HUES6 (cell line): ENCODE measurements at regions not wholly inside any gene's neighbourhood (a gene's known extent, or its start where the extent isn't known, plus 50 kb on each side); places are given as distances from the start of the nearest gene placed in this dataset.

Source experiments
- H3K27ac ChIP-seq: 2 replicates; pipeline ENCODE4 v1.7.0; 2013; ENCODE audit warnings: low read depth, mild to moderate bottlenecking, low read length, inconsistent platforms
- H3K27me3 ChIP-seq: 2 replicates; pipeline ENCODE4 v1.6.1; 2013; ENCODE audit warnings: low read length; ENCODE audit not compliant: control insufficient read depth, insufficient read depth
- H3K36me3 ChIP-seq: 2 replicates; pipeline ENCODE4 v1.6.1; 2013; ENCODE audit warnings: low read length; ENCODE audit not compliant: control insufficient read depth, insufficient read depth
- H3K4me1 ChIP-seq: 2 replicates; pipeline ENCODE4 v1.6.1; 2013; ENCODE audit warnings: low read length; ENCODE audit not compliant: control insufficient read depth, insufficient read depth
- H3K4me3 ChIP-seq: 2 replicates; pipeline ENCODE4 v1.5.1; 2013; ENCODE audit warnings: low read depth, low read length
- H3K9ac ChIP-seq: one replicate; pipeline ENCODE4 v1.6.1; 2013; ENCODE audit warnings: mild to moderate bottlenecking, low read length
- H3K9me3 ChIP-seq: 2 replicates; pipeline ENCODE4 v1.6.1; 2013; ENCODE audit warnings: low read depth, low read length; ENCODE audit not compliant: control insufficient read depth, insufficient read depth

DNA sequence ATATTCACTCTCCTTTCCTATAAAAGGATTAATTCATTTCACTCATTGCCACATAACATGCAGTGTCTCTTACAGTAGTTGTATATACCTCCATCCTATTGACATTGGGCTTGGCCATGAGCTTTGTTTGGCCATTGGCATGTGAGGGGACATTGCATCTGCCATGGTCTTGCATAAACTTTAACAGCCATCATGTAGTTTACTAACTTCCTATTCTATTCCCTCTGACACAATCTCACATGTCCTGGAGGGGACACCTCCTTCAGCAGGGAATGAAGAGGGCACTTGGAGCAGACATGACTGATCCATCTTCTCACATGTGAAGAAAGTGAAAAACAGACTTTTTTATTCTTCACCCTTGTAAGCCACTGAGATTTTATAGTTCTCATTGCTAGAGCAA, 115.5 kb upstream of the MARCKS start:
- H3K4me3 ChIP-seq: no peak overlapping the region
- no peak overlapping the region for H3K9ac ChIP-seq
- H3K4me1 ChIP-seq: peaks cover 5% of the 10 kb centered on the region; the same call in 1 of the 2 replicates
- no peaks in the 10 kb centered on the region for H3K9me3 ChIP-seq
- H3K27me3 ChIP-seq: no peaks in the 10 kb centered on the region
- no peak overlapping the region for H3K27ac ChIP-seq
- H3K36me3 ChIP-seq: no peaks in the 10 kb centered on the region

DNA sequence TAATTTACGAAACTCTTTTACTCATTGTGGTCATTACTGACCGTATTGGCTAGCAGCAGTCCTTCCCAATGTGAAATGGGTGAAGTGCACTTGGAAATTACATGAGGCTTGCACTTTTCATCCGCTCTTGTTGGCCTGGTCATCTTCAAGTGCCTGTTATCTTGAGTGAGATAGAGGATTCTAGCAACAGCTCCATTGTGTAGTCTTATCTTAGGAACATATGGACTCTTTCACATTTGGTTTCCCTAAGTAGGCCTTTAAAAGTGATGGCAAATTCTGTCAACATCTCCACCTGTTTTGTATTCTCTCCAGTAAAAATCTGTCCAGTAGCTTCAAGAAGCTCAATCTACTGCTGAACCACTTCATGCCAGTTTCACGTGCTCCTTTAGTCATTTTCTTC, 114.8 kb upstream of the MARCKS start:
- no peak overlapping the region for H3K4me3 ChIP-seq
- no peaks in the 10 kb centered on the region for H3K9me3 ChIP-seq
- no peaks in the 10 kb centered on the region for H3K27me3 ChIP-seq
- H3K27ac ChIP-seq: no peak overlapping the region
- H3K4me1 ChIP-seq: peaks cover 5% of the 10 kb centered on the region; the same call in 1 of the 2 replicates
- no peak overlapping the region for H3K9ac ChIP-seq
- H3K36me3 ChIP-seq: no peaks in the 10 kb centered on the region

DNA sequence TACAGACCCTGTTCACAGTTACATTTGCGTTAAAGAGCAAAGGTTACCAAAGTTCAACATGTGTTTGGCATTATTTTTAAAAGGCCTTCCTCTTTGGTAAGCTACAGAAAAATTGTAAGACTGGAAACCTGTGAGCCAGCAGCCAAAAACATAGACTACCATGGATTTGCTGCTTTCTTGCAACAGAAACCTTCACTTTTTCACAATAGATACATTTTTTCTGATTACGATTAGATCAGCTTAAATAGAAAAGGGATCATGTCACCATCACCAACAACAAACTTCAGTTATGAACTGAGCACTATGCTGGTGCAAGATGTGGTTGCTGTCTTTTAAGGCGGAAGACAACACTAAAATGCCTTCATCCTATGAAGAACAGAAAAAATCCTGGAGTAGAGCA, 112.3 kb upstream of the MARCKS start:
- H3K4me3 ChIP-seq: no peak overlapping the region
- H3K27ac ChIP-seq: no peak overlapping the region
- no peaks in the 10 kb centered on the region for H3K9me3 ChIP-seq
- H3K4me1 ChIP-seq: peaks cover 5% of the 10 kb centered on the region; the same call in 1 of the 2 replicates
- H3K9ac ChIP-seq: no peak overlapping the region
- no peaks in the 10 kb centered on the region for H3K27me3 ChIP-seq
- no peaks in the 10 kb centered on the region for H3K36me3 ChIP-seq

DNA sequence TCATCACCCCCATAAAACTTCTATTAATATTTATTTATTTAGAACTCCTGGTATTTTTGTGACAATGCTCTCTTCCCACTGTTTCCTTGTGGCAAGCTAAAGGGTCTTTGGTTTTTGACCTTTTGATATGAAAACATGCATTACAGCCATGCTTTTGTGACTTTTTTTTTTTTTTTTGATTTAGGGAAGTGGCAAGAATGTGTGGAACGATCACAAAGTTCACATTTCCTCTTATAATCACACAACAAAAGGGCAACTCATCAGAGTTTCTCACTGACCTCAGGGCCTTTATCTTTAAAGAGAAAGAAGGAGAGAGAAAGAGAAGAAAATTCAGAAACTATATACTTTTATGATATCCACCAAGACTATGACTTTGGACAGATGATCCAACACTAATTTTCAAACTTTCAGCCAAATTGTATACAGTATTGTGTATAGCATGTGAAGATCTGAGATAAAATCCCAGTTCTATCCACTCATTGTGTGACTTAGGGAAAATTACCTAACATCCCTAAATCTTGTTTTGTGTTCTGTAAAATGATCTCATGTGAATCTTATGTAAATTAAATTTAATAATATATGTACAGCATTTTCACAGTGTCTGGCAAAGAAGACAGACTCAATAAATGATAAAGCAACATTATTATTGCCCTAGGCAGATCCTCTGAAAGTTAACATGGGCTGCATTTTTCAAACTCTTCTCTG, 106.8 kb upstream of the MARCKS start:
- Histone ChIP-seq H3K4me1 (no peaks in the 10 kb centered on the region), H3K36me3 (no peaks in the 10 kb centered on the region), H3K9ac (no peak overlapping the region), H3K4me3 (no peak overlapping the region), H3K27ac (no peak overlapping the region), H3K27me3 (no peaks in the 10 kb centered on the region), H3K9me3 (no peaks in the 10 kb centered on the region)

DNA sequence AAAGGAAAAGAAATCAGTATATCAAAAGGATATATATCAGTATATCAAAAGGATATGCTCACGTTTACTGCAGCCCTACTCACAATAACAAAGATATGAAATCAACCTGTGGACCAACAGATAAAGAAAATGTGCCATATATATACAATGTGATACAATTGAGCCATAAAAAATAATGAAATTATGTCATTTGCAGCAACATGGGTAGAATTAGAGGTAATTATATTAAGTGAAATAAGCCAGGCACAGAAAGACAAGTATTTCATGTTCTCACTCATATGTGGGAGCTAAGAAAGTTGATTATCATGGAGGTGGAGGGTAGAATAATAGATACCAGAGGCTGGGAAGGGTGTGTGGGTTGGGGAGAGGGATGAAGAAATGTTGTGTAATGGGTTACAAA, 102.9 kb upstream of the MARCKS start:
- Histone ChIP-seq H3K36me3 (no peaks in the 10 kb centered on the region), H3K9me3 (no peaks in the 10 kb centered on the region), H3K27ac (no peak overlapping the region), H3K27me3 (no peaks in the 10 kb centered on the region), H3K4me3 (no peak overlapping the region), H3K9ac (no peak overlapping the region), H3K4me1 (no peaks in the 10 kb centered on the region)

DNA sequence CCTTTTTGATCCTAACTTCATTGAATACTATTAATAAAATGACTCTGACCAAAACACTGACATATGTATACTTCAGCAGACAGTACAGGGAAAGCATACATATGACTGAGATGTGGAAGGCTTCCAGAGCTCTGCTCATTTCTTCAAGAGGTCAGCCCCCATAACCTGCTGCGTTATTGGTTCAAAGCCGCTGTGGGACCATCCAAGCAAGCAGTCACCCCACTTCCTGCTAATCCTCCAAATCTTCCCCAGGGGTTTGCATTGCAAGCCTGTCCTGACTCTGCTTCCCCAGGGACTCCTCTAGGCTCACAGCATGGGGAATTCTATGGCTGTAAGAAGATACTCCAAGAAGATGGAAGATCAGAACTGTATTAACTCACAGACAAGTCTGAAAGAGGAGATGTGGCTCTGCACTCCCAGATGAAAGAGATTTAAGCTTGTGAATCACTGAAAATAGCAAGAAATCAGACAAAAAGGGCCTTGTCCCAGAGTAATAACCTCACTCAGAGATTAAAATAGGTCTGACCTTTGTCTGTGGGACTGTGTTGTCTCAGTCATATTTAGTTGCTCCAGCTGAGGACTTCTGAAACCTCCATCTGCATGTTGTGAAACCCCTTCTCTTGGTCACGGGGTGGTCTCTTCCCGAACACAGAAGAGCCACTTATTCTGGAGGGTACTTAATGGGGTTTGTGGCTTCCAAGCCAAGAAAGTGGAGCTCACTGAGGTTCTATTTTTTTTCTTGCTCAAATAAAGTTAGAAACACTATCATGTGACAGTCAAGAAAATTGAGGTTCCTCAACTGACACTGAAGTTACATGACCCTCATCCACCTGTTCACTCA, 101.5 kb upstream of the MARCKS start:
- Histone ChIP-seq H3K9ac (no peak overlapping the region), H3K4me1 (no peaks in the 10 kb centered on the region), H3K27ac (no peak overlapping the region), H3K9me3 (no peaks in the 10 kb centered on the region), H3K36me3 (no peaks in the 10 kb centered on the region), H3K4me3 (no peak overlapping the region), H3K27me3 (no peaks in the 10 kb centered on the region)

DNA sequence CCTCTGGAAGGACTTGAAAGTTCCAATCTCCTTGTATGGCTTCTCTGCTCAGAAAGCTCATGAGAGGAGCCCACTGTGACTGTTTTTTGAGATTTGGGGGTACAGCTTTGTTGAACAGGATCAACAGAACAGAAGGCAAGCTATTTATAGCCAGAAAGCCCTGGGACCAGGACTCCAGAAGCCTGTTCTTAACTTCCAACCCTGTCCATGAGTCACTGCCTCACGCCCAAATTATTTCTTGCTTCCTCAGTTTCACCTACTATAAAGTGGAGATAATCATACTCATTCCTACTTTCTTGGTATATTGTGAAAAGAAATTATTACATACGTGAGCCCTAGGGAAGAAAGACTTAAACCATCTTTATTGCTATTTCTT, 100.9 kb upstream of the MARCKS start:
- Histone ChIP-seq H3K27ac (no peak overlapping the region), H3K9me3 (no peaks in the 10 kb centered on the region), H3K4me1 (no peaks in the 10 kb centered on the region), H3K4me3 (no peak overlapping the region), H3K9ac (no peak overlapping the region), H3K27me3 (no peaks in the 10 kb centered on the region), H3K36me3 (no peaks in the 10 kb centered on the region)

DNA sequence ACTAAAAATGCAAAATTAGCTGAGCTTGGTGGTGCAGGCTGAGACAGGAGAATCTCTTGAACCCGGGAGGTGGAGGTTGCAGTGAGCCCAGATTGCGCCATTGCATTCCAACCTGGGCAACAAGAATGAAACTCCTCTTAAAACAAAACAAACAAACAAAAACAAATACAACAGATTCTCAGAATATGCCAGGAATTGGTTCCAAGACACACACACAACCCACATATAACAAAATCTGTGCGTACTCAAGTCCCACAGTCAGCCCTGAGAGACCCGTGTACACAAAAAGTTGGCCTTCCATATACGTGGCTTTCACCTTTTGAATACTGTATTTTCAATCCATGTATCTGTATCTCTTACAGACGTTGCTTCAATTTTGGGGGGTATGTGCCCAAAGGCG, 98.9 kb upstream of the MARCKS start:
- Histone ChIP-seq H3K27me3 (no peaks in the 10 kb centered on the region), H3K9ac (no peak overlapping the region), H3K9me3 (no peaks in the 10 kb centered on the region), H3K4me3 (no peak overlapping the region), H3K27ac (no peak overlapping the region), H3K36me3 (no peaks in the 10 kb centered on the region), H3K4me1 (peaks cover 7% of the 10 kb centered on the region; the same call in 1 of the 2 replicates)

DNA sequence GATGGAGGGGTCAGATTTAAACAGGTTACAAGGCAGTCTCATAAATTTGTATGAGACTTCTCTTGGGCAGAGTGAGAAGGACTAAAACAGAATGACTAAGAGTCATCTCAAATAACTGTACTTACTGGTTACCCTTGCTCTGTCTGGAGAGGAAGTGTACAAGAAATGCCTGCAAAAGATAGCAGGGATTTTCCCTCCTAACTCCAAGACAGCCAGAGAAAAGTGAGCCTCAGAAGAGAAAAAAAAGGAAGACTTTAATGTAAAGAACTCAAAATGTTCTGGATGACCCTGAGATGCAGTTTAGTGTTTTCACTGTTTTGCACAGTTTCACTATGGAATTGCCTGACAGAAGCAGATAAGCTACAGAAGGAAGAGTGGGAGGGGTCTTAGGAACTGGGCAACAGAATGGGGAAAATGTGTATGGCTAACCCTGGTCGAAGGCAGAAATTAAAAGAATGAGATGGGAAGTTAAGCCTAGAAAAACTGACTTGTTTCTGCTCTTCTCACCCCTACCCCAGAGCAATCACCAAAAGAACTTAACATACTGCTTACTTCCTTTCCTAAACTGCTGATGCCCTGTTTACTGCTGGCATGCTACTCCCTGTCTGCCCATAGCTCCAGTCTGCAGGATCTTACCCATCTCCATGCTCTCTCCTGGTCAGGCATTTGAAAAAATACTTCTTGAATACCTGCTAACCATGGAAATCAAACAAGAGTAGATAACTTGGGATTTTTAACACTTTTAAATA, 98.1 kb upstream of the MARCKS start:
- peaks cover 8% of the 10 kb centered on the region; the same call in 1 of the 2 replicates for H3K4me1 ChIP-seq
- no peaks in the 10 kb centered on the region for H3K9me3 ChIP-seq
- H3K27ac ChIP-seq: no peak overlapping the region
- no peak overlapping the region for H3K9ac ChIP-seq
- no peak overlapping the region for H3K4me3 ChIP-seq
- no peaks in the 10 kb centered on the region for H3K36me3 ChIP-seq
- H3K27me3 ChIP-seq: no peaks in the 10 kb centered on the region

DNA sequence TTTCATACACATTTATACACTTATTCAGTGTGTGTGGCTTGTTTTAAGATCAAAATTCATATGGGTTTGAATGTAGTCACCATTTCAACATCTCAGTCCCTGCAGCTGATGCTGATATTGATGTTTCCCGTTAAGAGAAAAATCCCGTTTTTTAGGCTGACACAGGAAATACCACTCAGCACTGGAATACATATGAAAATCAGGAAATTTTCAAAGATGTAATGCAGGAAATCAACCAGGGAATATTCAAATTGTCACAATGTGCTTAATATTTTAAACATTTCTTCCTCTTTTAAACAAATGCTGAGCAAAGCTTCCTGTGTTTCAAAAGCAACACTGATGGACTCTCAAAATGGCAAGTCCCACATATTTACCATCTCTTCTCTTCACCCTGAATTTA, 94.5 kb upstream of the MARCKS start:
- no peaks in the 10 kb centered on the region for H3K27me3 ChIP-seq
- H3K4me3 ChIP-seq: no peak overlapping the region
- H3K9me3 ChIP-seq: no peaks in the 10 kb centered on the region
- H3K4me1 ChIP-seq: peaks cover 8% of the 10 kb centered on the region; the same call in 1 of the 2 replicates
- H3K36me3 ChIP-seq: no peaks in the 10 kb centered on the region
- H3K27ac ChIP-seq: no peak overlapping the region
- no peak overlapping the region for H3K9ac ChIP-seq

DNA sequence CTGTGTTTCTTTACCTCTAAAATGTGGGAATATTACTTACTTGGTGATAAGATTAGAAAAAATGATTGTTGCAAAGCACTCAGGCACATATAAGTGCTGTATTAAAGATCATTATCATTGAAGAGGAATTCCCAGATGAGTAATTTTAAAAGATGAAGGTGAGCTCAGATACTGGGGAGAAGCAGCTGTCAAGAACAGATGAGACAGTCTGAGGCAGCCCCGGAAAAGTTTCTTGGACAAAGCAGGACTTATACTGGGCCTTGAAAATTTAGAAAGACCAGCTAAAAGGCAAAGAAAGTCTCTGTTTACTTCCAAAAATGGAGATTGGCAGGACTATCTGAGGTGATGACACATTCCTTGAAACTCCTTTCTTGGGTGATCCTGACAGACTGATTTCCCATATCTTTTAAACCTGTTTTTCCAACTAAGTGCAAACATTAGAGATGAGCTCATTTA, 93.8 kb upstream of the MARCKS start:
- no peaks in the 10 kb centered on the region for H3K36me3 ChIP-seq
- no peak overlapping the region for H3K27ac ChIP-seq
- peaks cover 8% of the 10 kb centered on the region; the same call in 1 of the 2 replicates for H3K4me1 ChIP-seq
- no peak overlapping the region for H3K4me3 ChIP-seq
- no peaks in the 10 kb centered on the region for H3K9me3 ChIP-seq
- H3K27me3 ChIP-seq: no peaks in the 10 kb centered on the region
- no peak overlapping the region for H3K9ac ChIP-seq
